Sigmoid colon (tissue), 4 donors: ENCODE measurements at regions not wholly inside any gene's neighbourhood (a gene's known extent, or its start where the extent isn't known, plus 50 kb on each side); places are given as distances from the start of the nearest gene placed in this dataset.

Source experiments
- CTCF ChIP-seq, 4 experiments: fragments of 450-650 bp in 3 of 4; fragments of 200-600 bp in 1 of 4; IDR thresholded peaks; one replicate each; pipeline ENCODE4 v1.5.1; 2016 to 2019; ENCODE audit warnings: antibody characterized with exemption in 4 of 4, mild to moderate bottlenecking in 3 of 4, moderate library complexity in 2 of 4
- EP300 ChIP-seq, 4 donors: sonication (generic); formaldehyde crosslinking; IDR thresholded peaks; one replicate each; pipeline ENCODE4 v1.6.1; 2017; ENCODE audit warnings: antibody characterized with exemption in 4 of 4
- POLR2A ChIP-seq, 2 donors: fragments of 450-650 bp; IDR thresholded peaks; one replicate each; pipeline ENCODE4 v1.6.1; 2016; ENCODE audit warnings: antibody characterized with exemption in 2 of 2, mild to moderate bottlenecking in 2 of 2, moderate library complexity in 2 of 2

GRCh38 chr6:10190042-10190441 is 224.8 kb downstream of the TFAP2A start:
- TF ChIP-seq CTCF (IDR thresholded peaks at IDR 0.05) (no peak), EP300 (IDR thresholded peaks at IDR 0.05) (no peak), POLR2A (IDR thresholded peaks at IDR 0.05) (no peak)
